ENCODE measurements at regions not wholly inside any gene's neighbourhood (a gene's known extent, or its start where the extent isn't known, plus 50 kb on each side); places are given as distances from the start of the nearest gene placed in this dataset.

GRCh38 chr10:131728286-131729228 is 172.3 kb upstream of the PPP2R2D start:
- no peak for TF ChIP-seq TP53 (CRISPR knock-in tag; IDR thresholded peaks at IDR 0.05)
- TF ChIP-seq CTCF (IDR thresholded peaks at IDR 0.05), result no peak
